Osteoblast (primary cell): ENCODE measurements at regions not wholly inside any gene's neighbourhood (a gene's known extent, or its start where the extent isn't known, plus 50 kb on each side); places are given as distances from the start of the nearest gene placed in this dataset.

Source experiments
- DNase-seq: peaks from one replicate; pipeline ENCODE4 v3.0.0; 2011; ENCODE audit warnings: low spot score, mixed read lengths; ENCODE audit not compliant: insufficient read length; ENCODE audit errors: missing footprints
- H2AFZ ChIP-seq: 2 replicates; pipeline ENCODE4 v1.6.0; 2011; ENCODE audit warnings: mild to moderate bottlenecking, low read length
- H3K27ac ChIP-seq: 2 replicates; pipeline ENCODE4 v1.5.1; 2011; ENCODE audit warnings: mild to moderate bottlenecking, low read depth, low read length, moderate library complexity
- H3K27me3 ChIP-seq: 2 replicates; pipeline ENCODE4 v1.6.0; 2012; ENCODE audit warnings: mild to moderate bottlenecking, control low read depth, inconsistent platforms, low read length, moderate library complexity; ENCODE audit not compliant: insufficient read depth
- H3K36me3 ChIP-seq: 2 replicates; pipeline ENCODE4 v1.5.1; 2011; ENCODE audit warnings: mild to moderate bottlenecking, low read length, control low read depth, moderate library complexity; ENCODE audit not compliant: insufficient read depth
- H3K4me1 ChIP-seq: 2 replicates; pipeline ENCODE4 v1.5.1; 2011; ENCODE audit warnings: mild to moderate bottlenecking, low read length, control low read depth, moderate library complexity; ENCODE audit not compliant: insufficient read depth
- H3K4me2 ChIP-seq: 2 replicates; pipeline ENCODE4 v1.6.0; 2011; ENCODE audit warnings: mild to moderate bottlenecking, low read length; ENCODE audit not compliant: insufficient read depth
- H3K4me3 ChIP-seq: fragments of 200-600 bp; sonication (generic); 3 replicates; pipeline ENCODE4 v1.5.1; 2012; ENCODE audit warnings: mild to moderate bottlenecking, low read length, inconsistent platforms; ENCODE audit not compliant: insufficient read depth
- H3K79me2 ChIP-seq: 2 replicates; pipeline ENCODE4 v1.6.0; 2012; ENCODE audit warnings: mild to moderate bottlenecking, low read length, control low read depth, inconsistent platforms; ENCODE audit not compliant: insufficient read depth
- H3K9me3 ChIP-seq: 2 replicates; pipeline ENCODE4 v1.5.1; 2011; ENCODE audit warnings: low read depth, low read length, control low read depth
- H4K20me1 ChIP-seq: 2 replicates; pipeline ENCODE4 v1.6.0; 2012; ENCODE audit warnings: mild to moderate bottlenecking, low read length, control low read depth; ENCODE audit not compliant: insufficient read depth
- TF ChIP-seq, protein P1 (sequence below): IDR thresholded peaks from 2 replicates; pipeline ENCODE4 v1.5.1; 2011; ENCODE audit warnings: mild to moderate bottlenecking, low read depth, low read length, moderate library complexity; ENCODE audit errors: extremely low read depth

DNA sequence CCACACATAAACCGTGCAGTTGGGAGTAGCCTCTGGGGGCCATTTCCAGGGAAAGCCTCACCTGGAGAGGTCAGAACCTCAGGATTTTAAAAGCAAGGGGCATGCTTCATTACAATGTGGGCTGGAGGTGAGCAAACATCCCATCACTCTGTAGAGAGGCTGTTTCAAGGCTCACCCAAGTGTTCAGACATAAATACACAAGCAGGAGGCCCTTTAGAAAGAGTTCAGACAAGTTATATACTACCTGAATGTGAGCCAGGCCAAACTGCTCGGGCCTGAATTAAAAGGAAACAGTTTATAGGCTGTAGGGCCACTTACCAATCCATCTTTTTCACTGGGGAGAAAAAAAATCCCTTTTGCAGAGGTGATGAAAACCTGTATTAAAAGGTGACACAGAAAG is 540.0 kb upstream of the ZEB2 start:
- H3K4me2 ChIP-seq: no peak overlapping the region
- no peak for DNase-seq
- H3K9me3 ChIP-seq: no peaks in the 10 kb centered on the region
- no peaks in the 10 kb centered on the region for H3K27me3 ChIP-seq
- no peak overlapping the region for H2AFZ ChIP-seq
- no peaks in the 10 kb centered on the region for H4K20me1 ChIP-seq
- H3K36me3 ChIP-seq: no peaks in the 10 kb centered on the region
- no peak overlapping the region for H3K4me3 ChIP-seq
- H3K27ac ChIP-seq: no peak overlapping the region
- TF ChIP-seq, protein P1, sequence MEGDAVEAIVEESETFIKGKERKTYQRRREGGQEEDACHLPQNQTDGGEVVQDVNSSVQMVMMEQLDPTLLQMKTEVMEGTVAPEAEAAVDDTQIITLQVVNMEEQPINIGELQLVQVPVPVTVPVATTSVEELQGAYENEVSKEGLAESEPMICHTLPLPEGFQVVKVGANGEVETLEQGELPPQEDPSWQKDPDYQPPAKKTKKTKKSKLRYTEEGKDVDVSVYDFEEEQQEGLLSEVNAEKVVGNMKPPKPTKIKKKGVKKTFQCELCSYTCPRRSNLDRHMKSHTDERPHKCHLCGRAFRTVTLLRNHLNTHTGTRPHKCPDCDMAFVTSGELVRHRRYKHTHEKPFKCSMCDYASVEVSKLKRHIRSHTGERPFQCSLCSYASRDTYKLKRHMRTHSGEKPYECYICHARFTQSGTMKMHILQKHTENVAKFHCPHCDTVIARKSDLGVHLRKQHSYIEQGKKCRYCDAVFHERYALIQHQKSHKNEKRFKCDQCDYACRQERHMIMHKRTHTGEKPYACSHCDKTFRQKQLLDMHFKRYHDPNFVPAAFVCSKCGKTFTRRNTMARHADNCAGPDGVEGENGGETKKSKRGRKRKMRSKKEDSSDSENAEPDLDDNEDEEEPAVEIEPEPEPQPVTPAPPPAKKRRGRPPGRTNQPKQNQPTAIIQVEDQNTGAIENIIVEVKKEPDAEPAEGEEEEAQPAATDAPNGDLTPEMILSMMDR: no peak
- peaks cover 10% of the 10 kb centered on the region for H3K4me1 ChIP-seq
- no peaks in the 10 kb centered on the region for H3K79me2 ChIP-seq

DNA sequence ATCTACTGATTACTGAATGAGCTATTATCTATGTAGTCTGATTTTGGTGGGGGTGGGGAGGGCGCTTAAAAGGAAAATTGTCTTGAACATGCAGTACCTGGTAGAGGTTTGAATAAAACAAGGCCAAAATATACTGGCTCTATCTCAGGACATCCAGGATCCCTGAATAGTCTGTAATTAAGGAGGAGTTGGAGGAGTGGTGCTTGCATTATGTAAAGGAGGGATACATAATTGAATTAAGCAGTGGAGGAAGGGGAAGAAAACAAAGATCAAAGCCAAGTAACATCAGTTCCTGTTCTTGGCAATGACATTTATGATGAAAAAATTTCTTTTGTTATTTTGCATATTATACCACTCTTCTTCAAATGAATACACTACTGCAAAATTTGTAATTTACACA is 539.4 kb upstream of the ZEB2 start:
- no peaks in the 10 kb centered on the region for H3K27me3 ChIP-seq
- no peaks in the 10 kb centered on the region for H3K9me3 ChIP-seq
- H3K4me3 ChIP-seq: no peak overlapping the region
- no peaks in the 10 kb centered on the region for H3K36me3 ChIP-seq
- no peaks in the 10 kb centered on the region for H3K79me2 ChIP-seq
- no peak overlapping the region for H2AFZ ChIP-seq
- H3K4me2 ChIP-seq: no peak overlapping the region
- no peak overlapping the region for H3K27ac ChIP-seq
- no peak for DNase-seq
- TF ChIP-seq, protein P1: no peak
- no peaks in the 10 kb centered on the region for H4K20me1 ChIP-seq
- peaks cover 4% of the 10 kb centered on the region for H3K4me1 ChIP-seq

DNA sequence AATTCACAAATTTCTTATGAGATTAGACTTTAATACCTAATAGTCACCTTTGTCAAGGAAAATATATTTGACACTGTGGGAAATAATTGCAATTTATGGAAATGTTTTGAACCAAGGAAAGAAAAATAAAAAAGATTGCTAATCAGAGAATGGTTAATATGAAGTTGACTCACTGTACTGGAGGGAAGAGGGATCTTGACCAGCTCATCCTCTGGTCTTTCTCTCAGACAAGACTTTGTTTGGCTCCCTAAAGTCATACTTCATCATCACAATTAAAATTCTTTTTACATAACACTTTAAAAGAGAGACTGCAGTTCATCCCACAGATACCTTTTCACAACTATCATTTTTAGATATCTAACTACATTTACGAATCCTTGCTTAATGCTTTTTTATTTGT is 538.5 kb upstream of the ZEB2 start:
- Histone ChIP-seq H3K79me2 (no peaks in the 10 kb centered on the region), H2AFZ (no peak overlapping the region), H3K4me1 (no peaks in the 10 kb centered on the region), H4K20me1 (no peaks in the 10 kb centered on the region), H3K27ac (no peak overlapping the region), H3K27me3 (no peaks in the 10 kb centered on the region), H3K4me3 (no peak overlapping the region), H3K9me3 (no peaks in the 10 kb centered on the region), H3K36me3 (no peaks in the 10 kb centered on the region), H3K4me2 (no peak overlapping the region)
- DNase-seq: no peak
- TF ChIP-seq, protein P1: no peak

DNA sequence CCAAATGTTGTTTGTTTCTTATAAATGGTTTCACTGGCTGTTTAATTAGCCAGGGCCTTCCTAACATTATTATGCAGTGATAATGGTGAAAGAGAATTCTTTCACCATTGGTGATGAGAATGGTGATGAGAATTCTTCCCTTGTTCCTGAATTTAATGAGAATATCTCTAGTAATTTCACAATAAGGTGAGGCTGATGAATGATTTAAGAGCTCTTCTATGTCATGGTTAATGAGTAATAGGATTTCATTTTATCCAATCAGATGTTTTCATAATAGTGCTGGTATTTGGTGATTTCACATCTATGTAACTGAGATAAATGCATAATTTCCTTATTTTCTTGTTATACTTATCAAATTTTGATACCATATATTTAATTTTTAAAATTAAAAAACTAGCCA is 535.7 kb upstream of the ZEB2 start:
- Histone ChIP-seq H3K4me2 (no peak overlapping the region), H3K36me3 (no peaks in the 10 kb centered on the region), H3K4me1 (no peaks in the 10 kb centered on the region), H3K27me3 (no peaks in the 10 kb centered on the region), H3K79me2 (no peaks in the 10 kb centered on the region), H3K4me3 (no peak overlapping the region), H3K27ac (no peak overlapping the region), H2AFZ (no peak overlapping the region), H4K20me1 (no peaks in the 10 kb centered on the region), H3K9me3 (no peaks in the 10 kb centered on the region)
- DNase-seq: no peak
- TF ChIP-seq, protein P1: no peak
